Uterus (tissue), 2 donors: ENCODE measurements at regions not wholly inside any gene's neighbourhood (a gene's known extent, or its start where the extent isn't known, plus 50 kb on each side); places are given as distances from the start of the nearest gene placed in this dataset.

Source experiments
- CTCF ChIP-seq, 4 experiments: fragments of 200-600 bp in 2 of 4; fragments of 450-650 bp in 2 of 4; sonication (generic) in 2 of 4; IDR thresholded peaks; one replicate each; pipeline ENCODE4 v1.5.1; 2016 to 2019; ENCODE audit warnings: antibody characterized with exemption in 4 of 4, mild to moderate bottlenecking in 2 of 4, moderate library complexity in 1 of 4
- POLR2A ChIP-seq, 2 donors: fragments of 450-650 bp; IDR thresholded peaks; one replicate each; pipeline ENCODE4 v1.6.1; 2016; ENCODE audit warnings: antibody characterized with exemption in 2 of 2, mild to moderate bottlenecking in 1 of 2, moderate library complexity in 1 of 2

- TF ChIP-seq CTCF (IDR thresholded peaks at IDR 0.05) (no peak), POLR2A (IDR thresholded peaks at IDR 0.05) (no peak)
These were observed 287.9 kb downstream of the ZSWIM6 start for GRCh38 chr5:61619777-61620518.
